ENCODE measurements at regions not wholly inside any gene's neighbourhood (a gene's known extent, or its start where the extent isn't known, plus 50 kb on each side); places are given as distances from the start of the nearest gene placed in this dataset.

DNA sequence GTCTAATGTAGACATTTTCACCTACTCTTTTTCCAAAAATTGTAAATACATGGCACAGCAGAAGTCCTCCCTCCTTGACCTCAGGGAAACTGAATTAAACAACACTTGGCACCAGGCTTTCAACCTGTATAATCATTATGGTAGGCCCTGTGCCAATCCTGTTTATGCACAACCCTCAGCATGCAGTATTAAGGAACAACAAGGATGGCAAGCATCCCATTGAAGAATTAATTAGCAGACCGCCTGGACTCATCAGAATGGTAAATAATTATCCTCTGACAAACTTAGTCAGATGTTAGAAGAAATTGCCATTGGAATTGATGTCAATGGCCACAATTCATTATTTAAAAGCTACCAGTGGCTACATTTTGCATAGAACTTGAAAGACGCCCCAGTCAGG lies 66.3 kb upstream of the GALNT5 start:
- no peak for ATAC-seq (ENCODE audit: low read depth)
- Histone ChIP-seq H3K27me3 (ENCODE audit: insufficient read depth, poor library complexity, severe bottlenecking) (no peaks in the 10 kb centered on the region), H3K36me3 (ENCODE audit: low read depth) (no peaks in the 10 kb centered on the region), H3K27ac (ENCODE audit: poor library complexity, severe bottlenecking) (no peak overlapping the region), H3K4me3 (ENCODE audit: severe bottlenecking) (no peak overlapping the region), H3K4me1 (ENCODE audit: insufficient read depth, poor library complexity, severe bottlenecking) (no peaks in the 10 kb centered on the region), H3K9me3 (ENCODE audit: severe bottlenecking) (no peaks in the 10 kb centered on the region)
- TF ChIP-seq, protein P1, sequence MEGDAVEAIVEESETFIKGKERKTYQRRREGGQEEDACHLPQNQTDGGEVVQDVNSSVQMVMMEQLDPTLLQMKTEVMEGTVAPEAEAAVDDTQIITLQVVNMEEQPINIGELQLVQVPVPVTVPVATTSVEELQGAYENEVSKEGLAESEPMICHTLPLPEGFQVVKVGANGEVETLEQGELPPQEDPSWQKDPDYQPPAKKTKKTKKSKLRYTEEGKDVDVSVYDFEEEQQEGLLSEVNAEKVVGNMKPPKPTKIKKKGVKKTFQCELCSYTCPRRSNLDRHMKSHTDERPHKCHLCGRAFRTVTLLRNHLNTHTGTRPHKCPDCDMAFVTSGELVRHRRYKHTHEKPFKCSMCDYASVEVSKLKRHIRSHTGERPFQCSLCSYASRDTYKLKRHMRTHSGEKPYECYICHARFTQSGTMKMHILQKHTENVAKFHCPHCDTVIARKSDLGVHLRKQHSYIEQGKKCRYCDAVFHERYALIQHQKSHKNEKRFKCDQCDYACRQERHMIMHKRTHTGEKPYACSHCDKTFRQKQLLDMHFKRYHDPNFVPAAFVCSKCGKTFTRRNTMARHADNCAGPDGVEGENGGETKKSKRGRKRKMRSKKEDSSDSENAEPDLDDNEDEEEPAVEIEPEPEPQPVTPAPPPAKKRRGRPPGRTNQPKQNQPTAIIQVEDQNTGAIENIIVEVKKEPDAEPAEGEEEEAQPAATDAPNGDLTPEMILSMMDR (IDR thresholded peaks at IDR 0.05; ENCODE audit: poor library complexity, severe bottlenecking) = no peak
- DNase-seq (ENCODE audit: low spot score) = no peak

DNA sequence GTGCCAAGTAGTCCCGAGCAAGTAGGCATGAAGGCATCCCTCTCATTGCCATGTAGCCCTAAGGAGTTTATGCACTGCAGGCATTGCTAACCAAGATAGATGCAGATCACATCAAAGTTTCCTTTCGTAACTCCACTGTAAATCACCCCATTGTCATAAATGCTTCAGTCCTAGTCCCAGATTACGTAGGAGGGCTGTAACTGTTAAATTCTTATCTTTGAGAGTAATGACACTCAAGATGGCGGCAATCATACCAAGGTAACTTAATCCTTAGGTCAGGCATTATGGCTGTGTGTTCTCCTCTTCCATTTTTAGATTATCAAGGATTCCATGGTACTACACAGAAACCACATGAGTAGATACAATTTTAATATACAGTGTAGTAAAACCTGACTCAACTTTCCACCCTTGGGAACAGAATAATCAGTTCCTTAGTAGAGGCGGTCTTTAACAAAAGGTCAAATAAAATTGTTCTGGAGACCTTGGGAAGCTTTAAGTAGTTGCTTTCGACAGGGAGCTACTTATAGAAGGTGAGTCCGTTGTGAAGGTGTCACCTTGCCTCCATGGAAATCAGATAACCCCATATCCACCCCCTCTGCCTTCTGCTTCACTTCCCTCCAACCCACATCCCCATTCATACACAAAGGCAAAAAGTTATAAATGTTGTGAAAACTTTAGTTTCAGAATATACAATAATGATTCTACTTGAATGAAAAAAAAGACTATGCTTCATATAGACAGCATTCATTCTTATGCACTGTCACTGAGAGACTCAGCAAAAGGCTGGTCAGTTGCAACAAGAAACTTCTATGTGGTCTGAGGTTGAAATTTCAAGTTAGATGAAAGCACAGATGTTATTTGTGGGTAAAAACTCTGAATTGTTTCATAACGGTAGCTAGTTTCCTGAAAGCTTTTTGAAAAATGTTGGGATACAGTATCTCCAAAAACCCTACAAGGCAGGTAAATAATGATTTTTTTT lies 64.8 kb upstream of the GALNT5 start:
- H3K4me1 ChIP-seq (ENCODE audit: insufficient read depth, poor library complexity, severe bottlenecking) = no peaks in the 10 kb centered on the region
- H3K27ac ChIP-seq (ENCODE audit: poor library complexity, severe bottlenecking) = no peak overlapping the region
- ATAC-seq (ENCODE audit: low read depth) (no peak), DNase-seq (ENCODE audit: low spot score) (no peak)
- no peaks in the 10 kb centered on the region for H3K9me3 ChIP-seq (ENCODE audit: severe bottlenecking)
- TF ChIP-seq, protein P1 (IDR thresholded peaks at IDR 0.05; ENCODE audit: poor library complexity, severe bottlenecking) = no peak
- H3K27me3 ChIP-seq (ENCODE audit: insufficient read depth, poor library complexity, severe bottlenecking) = no peaks in the 10 kb centered on the region
- no peak overlapping the region for H3K4me3 ChIP-seq (ENCODE audit: severe bottlenecking)
- no peaks in the 10 kb centered on the region for H3K36me3 ChIP-seq (ENCODE audit: low read depth)

GRCh38 chr2:157193461-157193860 lies 64.0 kb upstream of the GALNT5 start:
- Histone ChIP-seq H3K27ac (ENCODE audit: poor library complexity, severe bottlenecking) (no peak overlapping the region), H3K4me3 (ENCODE audit: severe bottlenecking) (no peak overlapping the region), H3K27me3 (ENCODE audit: insufficient read depth, poor library complexity, severe bottlenecking) (no peaks in the 10 kb centered on the region), H3K9me3 (ENCODE audit: severe bottlenecking) (no peaks in the 10 kb centered on the region), H3K36me3 (ENCODE audit: low read depth) (no peaks in the 10 kb centered on the region), H3K4me1 (ENCODE audit: insufficient read depth, poor library complexity, severe bottlenecking) (no peaks in the 10 kb centered on the region)
- no peak for DNase-seq (ENCODE audit: low spot score)
- TF ChIP-seq, protein P1 (IDR thresholded peaks at IDR 0.05; ENCODE audit: poor library complexity, severe bottlenecking) = no peak
- no peak for ATAC-seq (ENCODE audit: low read depth)

DNA sequence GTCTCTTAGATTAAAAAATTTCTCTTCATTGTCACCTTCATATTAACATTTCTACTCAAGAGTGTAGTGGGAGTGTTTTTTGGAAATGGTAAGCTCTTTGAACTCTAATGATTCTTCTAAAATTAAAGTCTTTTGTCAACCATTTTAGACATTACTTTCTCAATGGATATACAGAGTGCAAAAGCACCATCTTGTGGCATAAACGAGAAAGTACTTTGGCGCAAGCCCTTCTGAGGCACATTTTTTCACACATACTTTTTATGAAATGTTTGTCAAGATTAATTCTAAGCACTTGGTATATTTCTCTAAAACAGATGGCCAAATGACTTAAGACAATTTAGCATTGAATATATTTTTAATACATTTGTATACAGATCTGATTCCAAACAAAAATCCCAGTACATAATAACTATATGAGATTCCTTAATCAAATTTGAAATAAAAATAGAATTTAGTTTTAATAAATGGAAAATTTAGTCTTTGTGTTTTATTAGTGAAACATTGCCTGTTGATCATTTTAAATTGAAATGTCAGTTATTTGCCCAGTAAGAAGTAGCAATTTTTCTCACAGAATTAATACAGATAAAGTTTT lies 63.3 kb upstream of the GALNT5 start:
- no peaks in the 10 kb centered on the region for H3K4me1 ChIP-seq (ENCODE audit: insufficient read depth, poor library complexity, severe bottlenecking)
- H3K4me3 ChIP-seq (ENCODE audit: severe bottlenecking) = no peak overlapping the region
- TF ChIP-seq, protein P1 (IDR thresholded peaks at IDR 0.05; ENCODE audit: poor library complexity, severe bottlenecking) = peak; percentile 85
- no peaks in the 10 kb centered on the region for H3K9me3 ChIP-seq (ENCODE audit: severe bottlenecking)
- ATAC-seq (ENCODE audit: low read depth) = peak; percentile 58; the same call in 2 of the 3 replicates
- no peaks in the 10 kb centered on the region for H3K27me3 ChIP-seq (ENCODE audit: insufficient read depth, poor library complexity, severe bottlenecking)
- H3K27ac ChIP-seq (ENCODE audit: poor library complexity, severe bottlenecking) = no peak overlapping the region
- DNase-seq (ENCODE audit: low spot score) = no peak
- no peaks in the 10 kb centered on the region for H3K36me3 ChIP-seq (ENCODE audit: low read depth)
